Neural cell (in vitro differentiated cells): ENCODE measurements at regions not wholly inside any gene's neighbourhood (a gene's known extent, or its start where the extent isn't known, plus 50 kb on each side); places are given as distances from the start of the nearest gene placed in this dataset.

Experiments
- H2AFZ ChIP-seq: fragments of 200-600, 300-800 bp; sonication (generic), shearing (Covaris generic); 2 replicates; pipeline ENCODE4 v1.6.0; 2014; ENCODE audit warnings: low read depth, mild to moderate bottlenecking, antibody characterized with exemption, low read length, moderate library complexity
- H3F3A ChIP-seq: fragments of 200-600 bp; shearing (Covaris generic); 2 replicates; pipeline ENCODE4 v1.6.1; 2016; ENCODE audit warnings: mild to moderate bottlenecking, moderate library complexity, mixed read lengths, antibody characterized with exemption, low read length; ENCODE audit not compliant: insufficient read depth, poor library complexity, severe bottlenecking
- H3K27ac ChIP-seq: fragments of 200-600, 300-800 bp; sonication (generic), shearing (Covaris generic); 2 replicates; pipeline ENCODE4 v1.5.1; 2014; ENCODE audit warnings: mild to moderate bottlenecking, low read length, moderate library complexity
- H3K27me3 ChIP-seq: fragments of 300-800, 200-600 bp; sonication (generic), shearing (Covaris generic); 2 replicates; pipeline ENCODE4 v1.6.0; 2014; ENCODE audit warnings: mild to moderate bottlenecking, low read depth, low read length, moderate library complexity; ENCODE audit not compliant: insufficient read depth
- H3K36me3 ChIP-seq: fragments of 300-800, 200-600 bp; sonication (generic), shearing (Covaris generic); 2 replicates; pipeline ENCODE4 v1.5.1; 2014; ENCODE audit warnings: mild to moderate bottlenecking, antibody characterized with exemption, low read length, moderate library complexity; ENCODE audit not compliant: insufficient read depth
- H3K4me2 ChIP-seq: fragments of 300-800, 200-600 bp; sonication (generic), shearing (Covaris generic); 2 replicates; pipeline ENCODE4 v1.6.0; 2014; ENCODE audit warnings: mild to moderate bottlenecking, low read length
- H3K4me3 ChIP-seq: fragments of 300-800, 200-600 bp; sonication (generic), shearing (Covaris generic); 2 replicates; pipeline ENCODE4 v1.5.1; 2014; ENCODE audit warnings: mild to moderate bottlenecking, low read length, moderate library complexity
- H3K79me2 ChIP-seq: fragments of 200-600 bp; shearing (Covaris generic); replicated peaks from 2 replicates; pipeline ENCODE4 v1.6.0; 2014; ENCODE audit warnings: mild to moderate bottlenecking, low read length, moderate library complexity; ENCODE audit not compliant: insufficient read depth
- H3K9ac ChIP-seq: fragments of 300-800, 200-600 bp; sonication (generic), shearing (Covaris generic); 2 replicates; pipeline ENCODE4 v1.6.1; 2016; ENCODE audit warnings: mild to moderate bottlenecking, low read length, mixed read lengths
- H3K9me2 ChIP-seq: fragments of 200-600 bp; shearing (Covaris generic); 2 replicates; pipeline ENCODE4 v1.6.1; 2016; ENCODE audit warnings: mild to moderate bottlenecking, low read length, mixed read lengths; ENCODE audit not compliant: insufficient read depth
- H3K9me3 ChIP-seq: fragments of 200-600, 300-800 bp; sonication (generic), shearing (Covaris generic); 2 replicates; pipeline ENCODE4 v1.6.1; 2016; ENCODE audit warnings: mild to moderate bottlenecking, mixed run types, low read length, moderate library complexity, mixed read lengths
- H4K20me1 ChIP-seq: fragments of 200-600 bp; shearing (Covaris generic); 2 replicates; pipeline ENCODE4 v1.6.1; 2016; ENCODE audit warnings: mild to moderate bottlenecking, mixed run types; ENCODE audit not compliant: insufficient read depth
- CTCF ChIP-seq: fragments of 450-650 bp; IDR thresholded peaks from 2 replicates; pipeline ENCODE4 v1.5.1; 2014; ENCODE audit warnings: antibody characterized with exemption, mild to moderate bottlenecking, moderate library complexity; ENCODE audit not compliant: poor library complexity, severe bottlenecking
- EP300 ChIP-seq: fragments of 450-650 bp; conservative IDR thresholded peaks from 2 replicates; pipeline ENCODE4 v1.6.1; 2014; ENCODE audit warnings: antibody characterized with exemption, mild to moderate bottlenecking, moderate library complexity; ENCODE audit not compliant: poor library complexity, severe bottlenecking
- EZH2 ChIP-seq: fragments of 200-600, 300-800 bp; shearing (Covaris generic), sonication (generic); IDR thresholded peaks from 2 replicates; pipeline ENCODE4 v1.6.1; 2014; ENCODE audit warnings: antibody characterized with exemption, low read length, borderline replicate concordance, mild to moderate bottlenecking; ENCODE audit not compliant: insufficient read depth, poor library complexity, severe bottlenecking
- MXI1 ChIP-seq: fragments of 450-650 bp; conservative IDR thresholded peaks from 2 replicates; pipeline ENCODE4 v1.6.1; 2014; ENCODE audit warnings: antibody characterized with exemption, mild to moderate bottlenecking; ENCODE audit not compliant: poor library complexity, severe bottlenecking
- POLR2AphosphoS5 ChIP-seq: IDR thresholded peaks from 2 replicates; pipeline ENCODE4 v1.6.1; 2012
- RAD21 ChIP-seq: fragments of 450-650 bp; conservative IDR thresholded peaks from 2 replicates; pipeline ENCODE4 v1.6.1; 2014; ENCODE audit warnings: antibody characterized with exemption, mild to moderate bottlenecking, moderate library complexity
- REST ChIP-seq: IDR thresholded peaks from 2 replicates; pipeline ENCODE4 v1.6.1; 2012; ENCODE audit warnings: borderline replicate concordance
- SMC3 ChIP-seq: fragments of 450-650 bp; conservative IDR thresholded peaks from 2 replicates; pipeline ENCODE4 v1.6.1; 2014; ENCODE audit warnings: antibody characterized with exemption, mild to moderate bottlenecking, moderate library complexity; ENCODE audit not compliant: poor library complexity
- TAF1 ChIP-seq: IDR thresholded peaks from 2 replicates; pipeline ENCODE4 v1.6.1; 2012; ENCODE audit warnings: low read depth

GRCh38 chr18:57853864-57854263 is 50.7 kb upstream of the ATP8B1 start:
- Histone ChIP-seq H3K36me3 (no peaks in the 10 kb centered on the region), H2AFZ (no peak overlapping the region), H3K79me2 (no peaks in the 10 kb centered on the region), H3K27me3 (no peaks in the 10 kb centered on the region), H3K9ac (no peak overlapping the region), H3K4me3 (no peak overlapping the region), H3K9me3 (no peaks in the 10 kb centered on the region), H3K4me2 (no peak overlapping the region), H3F3A (no peaks in the 10 kb centered on the region), H4K20me1 (no peaks in the 10 kb centered on the region), H3K27ac (no peak overlapping the region), H3K9me2 (no peaks in the 10 kb centered on the region)
- TF ChIP-seq POLR2AphosphoS5 (no peak), EP300 (no peak), EZH2 (no peak), TAF1 (no peak), REST (no peak), RAD21 (no peak), SMC3 (no peak), CTCF (no peak)

- TF ChIP-seq SMC3 = no peak
- TF ChIP-seq RAD21 = no peak
- no peak for TF ChIP-seq EZH2
- no peak for TF ChIP-seq EP300
- no peak for TF ChIP-seq MXI1
- H3K9me2 ChIP-seq = no peaks in the 10 kb centered on the region
- no peaks in the 10 kb centered on the region for H3K79me2 ChIP-seq
- H3K9me3 ChIP-seq = no peaks in the 10 kb centered on the region
- no peak overlapping the region for H3K4me2 ChIP-seq
- no peaks in the 10 kb centered on the region for H3K27me3 ChIP-seq
- no peak overlapping the region for H3K9ac ChIP-seq
- no peaks in the 10 kb centered on the region for H4K20me1 ChIP-seq
- H3F3A ChIP-seq = no peaks in the 10 kb centered on the region
- no peak overlapping the region for H3K4me3 ChIP-seq
- H3K36me3 ChIP-seq = no peaks in the 10 kb centered on the region
- H2AFZ ChIP-seq = no peak overlapping the region
- H3K27ac ChIP-seq = no peak overlapping the region
Observed at GRCh38 chr18:57853133-57853532, 50.0 kb upstream of the ATP8B1 start.
